ENCODE measurements at regions not wholly inside any gene's neighbourhood (a gene's known extent, or its start where the extent isn't known, plus 50 kb on each side); places are given as distances from the start of the nearest gene placed in this dataset.

- TF ChIP-seq POLR2A (IDR thresholded peaks at IDR 0.05) (no peak), CTCF (IDR thresholded peaks at IDR 0.05) (no peak), EP300 (IDR thresholded peaks at IDR 0.05) (no peak)
Measured at GRCh38 chr9:31100311-31100710, 1284.1 kb upstream of the ACO1 start.

Measured in ovary (tissue), 3 donors.